COLO668 (cell line): ENCODE measurements at regions not wholly inside any gene's neighbourhood (a gene's known extent, or its start where the extent isn't known, plus 50 kb on each side); places are given as distances from the start of the nearest gene placed in this dataset.
A peak's percentile ranks its signal among the peaks of the same experiment; 100 is the strongest.

Experiments
- DNase-seq: peaks from one replicate; lab custom pipeline; 2025; ENCODE audit not compliant: unreplicated experiment; lab: John Stamatoyannopoulos, UW

DNA sequence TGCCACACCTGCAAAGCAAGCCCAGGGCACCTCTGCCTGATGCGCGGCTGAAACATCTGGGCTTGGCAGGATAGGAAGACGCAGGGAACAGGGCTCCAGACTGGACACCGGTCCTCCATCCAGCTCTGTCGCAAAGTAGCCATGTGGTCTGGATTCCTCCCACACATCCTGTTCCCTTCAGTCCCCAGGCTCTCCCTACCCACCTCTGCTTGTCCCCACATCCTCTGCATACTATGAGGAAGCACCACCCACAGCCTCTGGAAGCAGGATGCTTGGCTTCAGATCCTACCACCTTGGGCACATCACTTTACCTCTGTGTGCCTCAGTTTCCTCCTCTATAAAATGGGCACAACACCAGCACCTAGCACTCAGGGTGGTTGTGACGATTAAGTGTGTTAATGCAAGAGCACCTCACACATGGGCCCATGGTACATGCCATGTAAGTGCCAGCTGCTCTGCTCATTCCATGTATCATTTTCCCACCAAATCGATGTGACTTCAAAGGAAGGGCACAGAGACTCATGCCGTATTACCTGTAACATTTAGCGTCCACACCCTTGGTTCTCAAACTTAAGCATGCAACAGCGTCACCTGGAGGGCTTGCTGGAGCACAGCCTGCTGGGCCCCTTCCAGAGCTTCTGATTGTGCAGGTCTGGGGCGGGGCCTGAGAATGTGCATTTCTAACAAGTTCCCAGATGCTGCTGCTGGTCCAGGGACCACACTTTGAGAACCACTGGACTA is 138.6 kb upstream of the SDK2 start:
- DNase-seq, result peak; percentile 11

DNA sequence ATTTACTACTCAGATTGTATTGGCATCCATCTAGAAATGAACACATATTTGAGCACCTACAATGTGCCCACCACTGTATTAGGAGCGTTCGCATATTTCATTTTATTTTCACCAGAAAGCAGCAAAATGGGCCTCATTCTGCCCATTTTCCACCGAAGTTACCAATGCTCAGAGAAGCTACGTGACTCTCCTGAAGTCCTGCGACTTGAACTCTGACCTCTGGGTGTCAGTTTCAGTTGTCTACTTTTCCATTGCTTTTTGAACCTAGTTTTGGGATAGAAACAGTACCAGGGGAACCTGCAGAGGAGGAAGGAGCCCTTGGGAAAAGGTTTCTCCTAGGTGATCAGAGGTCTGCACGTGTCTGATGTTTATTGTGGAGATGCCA is 139.1 kb upstream of the SDK2 start:
- DNase-seq, result no peak

DNA sequence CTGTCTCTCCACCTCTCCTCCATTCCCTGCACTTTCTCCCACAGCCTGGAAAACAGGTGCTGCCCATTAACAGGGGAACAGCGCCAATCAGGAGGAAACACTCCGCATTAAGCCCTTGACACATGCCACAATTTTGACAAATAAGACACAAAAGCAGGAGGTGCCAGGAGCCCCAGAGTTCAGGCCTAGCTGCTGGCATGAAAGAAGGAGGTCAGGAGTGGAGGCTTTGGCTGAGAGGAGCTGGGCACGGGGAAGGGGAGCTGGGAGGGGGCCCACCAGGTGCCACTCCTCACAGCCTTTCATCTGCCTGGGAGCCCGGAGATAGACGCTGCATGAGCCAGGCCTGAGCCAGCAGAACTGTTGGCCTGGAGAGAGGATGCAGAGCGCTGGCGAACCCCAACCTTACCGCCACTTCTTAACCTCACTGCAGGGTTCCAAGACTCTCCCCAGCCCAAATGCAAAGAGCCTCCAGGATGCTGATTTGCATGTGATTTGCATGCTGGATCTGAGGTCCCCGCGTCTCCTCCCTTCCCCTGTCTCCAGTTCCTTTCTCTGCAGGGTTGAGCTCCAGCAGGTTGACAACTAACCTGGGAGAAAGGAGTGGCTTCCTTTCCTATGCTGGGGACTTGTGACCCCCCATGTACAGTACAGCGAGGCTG is 139.8 kb upstream of the SDK2 start:
- no peak for DNase-seq

- no peak for DNase-seq
Measured at GRCh38 chr17:73785496-73785895, 141.3 kb upstream of the SDK2 start.

DNA sequence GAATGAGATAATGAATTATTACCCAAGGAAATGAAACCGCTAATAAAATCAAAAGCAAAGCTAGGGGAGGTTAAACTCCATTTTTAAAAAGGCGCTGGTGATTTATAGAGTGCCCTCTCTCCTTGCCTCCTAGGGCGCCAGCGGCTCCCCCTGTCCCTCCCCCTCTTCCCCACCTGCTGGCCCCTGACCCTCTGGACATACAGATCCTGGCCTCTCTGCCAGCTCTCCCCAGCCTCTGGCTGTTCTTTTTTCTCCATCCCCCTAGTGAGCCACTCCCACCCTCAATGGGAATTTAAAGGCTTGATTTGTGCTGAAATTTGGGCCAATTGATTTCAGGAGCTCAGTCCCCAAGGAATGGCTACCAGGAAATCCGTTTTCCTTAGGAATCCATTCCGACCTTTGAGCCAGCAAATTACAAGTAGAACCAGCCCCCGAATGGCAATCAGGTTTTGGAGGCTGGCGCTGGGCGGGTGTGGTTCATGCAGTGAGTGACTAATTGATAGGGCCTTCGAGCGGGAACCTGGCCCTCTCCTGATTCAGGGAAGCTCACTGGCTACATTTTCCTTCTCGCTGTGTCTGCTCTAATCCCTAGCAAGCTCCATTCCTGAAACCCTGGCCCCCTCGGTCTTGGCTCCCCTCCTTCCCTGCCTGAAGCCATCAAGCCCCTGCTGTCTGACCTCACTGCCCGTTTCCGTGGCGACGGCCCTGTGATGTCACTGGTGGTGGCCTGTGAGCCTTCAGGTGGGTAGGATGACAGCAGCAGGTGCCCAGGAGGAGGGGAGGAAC is 141.9 kb upstream of the SDK2 start:
- peak; percentile 57 for DNase-seq

DNA sequence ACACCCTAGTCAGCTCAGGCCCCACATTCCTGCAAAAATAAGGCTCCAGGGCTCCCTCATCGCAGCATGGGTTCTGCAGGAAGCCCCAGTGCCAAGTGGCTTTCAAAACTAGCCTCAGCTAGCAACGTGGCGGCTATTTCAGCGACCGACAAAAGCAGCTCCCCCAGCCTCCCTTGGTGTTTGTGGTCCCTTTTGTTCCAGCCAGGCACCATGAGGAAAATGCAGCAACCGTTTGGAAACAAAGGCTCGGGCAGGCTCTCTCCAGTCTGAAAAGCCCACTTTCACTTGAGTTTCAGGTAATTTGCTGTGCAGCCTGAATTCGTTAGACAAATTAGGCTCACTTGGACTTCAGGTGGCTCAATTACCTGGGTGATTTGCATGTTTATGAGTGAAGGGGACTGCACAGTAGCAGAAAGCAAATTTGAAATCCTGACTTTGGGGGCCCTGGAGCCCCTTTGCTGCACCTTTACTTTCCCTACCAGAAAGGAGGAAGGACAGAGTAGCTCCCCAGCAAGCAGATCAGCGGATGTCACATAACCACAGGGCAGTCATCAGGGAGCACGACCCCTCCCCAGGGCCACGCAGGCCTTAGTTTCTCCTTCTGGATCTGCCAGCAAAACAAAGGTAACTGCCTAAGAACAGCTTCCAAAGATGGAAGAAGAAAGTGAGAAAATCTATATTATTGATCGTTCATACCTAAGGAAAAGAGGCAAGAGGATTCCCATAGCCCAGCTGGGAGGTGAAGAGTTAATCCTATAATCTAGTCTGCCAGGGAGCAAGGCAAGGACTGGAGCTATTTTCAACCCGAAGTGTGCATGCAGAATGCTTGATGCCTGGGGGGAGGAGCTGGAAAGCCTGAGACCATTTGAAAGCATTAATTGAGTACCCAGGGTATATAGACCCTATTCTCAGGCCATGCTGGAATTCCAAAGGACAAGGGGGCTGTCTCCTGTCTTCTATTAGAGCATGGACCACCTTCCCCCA is 143.1 kb upstream of the SDK2 start:
- no peak for DNase-seq

GRCh38 chr17:73788111-73788510 is 143.9 kb upstream of the SDK2 start:
- no peak for DNase-seq

DNA sequence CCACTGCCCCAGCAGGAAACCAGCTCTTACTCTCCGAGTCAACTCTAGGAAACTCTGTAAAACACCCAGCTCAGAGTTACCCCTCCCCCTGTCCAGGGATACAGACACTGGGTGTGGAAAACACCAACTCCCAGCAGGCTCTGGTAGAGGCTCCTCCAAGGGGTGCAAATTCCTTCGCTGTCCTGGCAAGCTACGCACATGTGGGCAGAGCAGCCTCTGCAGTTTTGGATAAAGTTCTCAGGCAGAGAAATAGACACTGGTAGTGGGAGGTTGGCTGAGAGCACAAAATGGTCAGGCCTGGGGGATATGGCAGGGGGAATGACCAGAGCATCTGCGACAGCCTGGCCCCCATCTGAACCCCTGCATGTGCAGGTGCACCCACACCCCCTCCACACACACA is 146.9 kb upstream of the SDK2 start:
- DNase-seq, result no peak

GRCh38 chr17:73791631-73792030 is 147.4 kb upstream of the SDK2 start:
- no peak for DNase-seq

- DNase-seq, result no peak
Measured at GRCh38 chr17:73792994-73793393, 148.7 kb upstream of the SDK2 start.

DNA sequence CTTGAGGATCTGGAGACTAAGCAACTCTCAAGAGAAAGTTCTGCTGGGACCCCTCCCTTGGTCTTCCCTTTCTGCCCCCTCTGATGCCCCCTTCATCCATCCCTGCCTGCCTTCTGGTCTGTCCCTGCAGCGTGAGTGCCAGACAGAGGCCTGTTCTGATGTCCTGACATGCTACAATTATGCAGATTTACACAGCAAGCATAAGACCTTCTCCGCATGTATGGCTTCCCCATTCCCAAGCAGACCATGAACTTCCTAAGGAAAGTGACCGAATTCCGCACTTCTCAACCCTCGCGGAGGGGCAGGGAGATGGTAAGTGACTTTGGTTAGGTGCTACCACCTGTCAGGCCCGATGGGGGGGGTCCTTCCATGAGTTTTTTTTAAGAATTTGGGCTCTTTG is 150.1 kb upstream of the SDK2 start:
- DNase-seq, result no peak

DNA sequence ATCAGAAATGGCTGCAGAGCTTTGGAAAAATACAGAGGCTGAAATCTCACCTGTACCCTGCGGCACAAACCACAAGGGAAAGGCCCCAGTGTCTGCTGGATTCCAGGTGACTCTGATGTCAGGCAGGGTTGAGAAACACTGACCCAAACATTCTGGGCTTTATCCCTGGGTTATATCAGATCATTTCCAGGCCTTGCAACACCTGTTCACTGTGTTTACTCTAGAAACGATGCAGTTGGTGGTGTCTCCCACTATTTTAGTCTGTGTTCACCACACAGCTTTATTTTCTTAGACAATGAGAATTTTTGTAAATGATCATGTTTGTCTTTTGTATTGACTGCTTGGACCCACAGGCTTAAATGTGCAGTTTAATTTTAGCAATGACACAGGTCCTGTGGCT is 151.5 kb upstream of the SDK2 start:
- DNase-seq, result peak; percentile 61

GRCh38 chr17:73797594-73798110 is 153.4 kb upstream of the SDK2 start:
- DNase-seq, result peak; percentile 10

GRCh38 chr17:73798111-73798748 is 154.0 kb upstream of the SDK2 start:
- DNase-seq, result peak; percentile 65

DNA sequence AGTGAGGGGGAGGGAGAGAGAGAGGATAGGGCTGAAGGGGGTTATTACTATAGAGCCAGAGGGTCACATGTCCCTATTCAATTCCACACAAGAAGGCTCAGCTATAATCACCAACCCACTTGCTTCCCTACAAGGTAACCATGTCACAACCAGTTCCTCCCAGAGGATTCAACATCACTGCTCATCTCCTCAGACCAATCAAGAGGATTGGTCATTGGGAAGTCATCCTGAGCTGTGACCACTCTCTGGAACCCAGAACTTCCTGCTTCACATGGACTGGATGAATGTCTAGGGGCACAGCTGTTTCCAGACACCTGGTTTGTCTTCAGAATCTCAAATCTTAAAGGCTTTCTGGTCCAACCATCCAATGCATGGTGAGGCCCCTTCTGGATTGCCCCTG is 154.9 kb upstream of the SDK2 start:
- no peak for DNase-seq

- DNase-seq, result no peak
Measured at GRCh38 chr17:73799781-73800627, 155.8 kb upstream of the SDK2 start.

DNA sequence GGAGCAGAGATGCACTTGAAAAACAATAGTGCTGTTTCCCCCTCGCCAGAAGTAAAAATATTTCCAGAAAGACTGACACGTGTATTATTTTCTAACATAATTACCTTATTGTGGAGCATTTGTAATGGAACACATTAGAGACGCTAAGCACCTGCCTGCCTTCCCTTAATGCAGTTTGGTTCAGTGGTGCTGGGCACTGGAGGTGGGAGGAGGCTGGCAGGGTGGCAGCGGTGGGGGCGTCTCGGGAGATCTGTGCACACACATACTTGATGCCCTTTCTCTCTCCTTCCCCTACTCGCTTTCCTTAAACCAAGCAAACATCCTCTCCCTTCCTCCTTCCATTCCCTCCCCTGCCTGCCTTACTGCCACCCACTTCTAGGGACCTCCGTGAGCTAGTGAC is 156.6 kb upstream of the SDK2 start:
- DNase-seq, result no peak

DNA sequence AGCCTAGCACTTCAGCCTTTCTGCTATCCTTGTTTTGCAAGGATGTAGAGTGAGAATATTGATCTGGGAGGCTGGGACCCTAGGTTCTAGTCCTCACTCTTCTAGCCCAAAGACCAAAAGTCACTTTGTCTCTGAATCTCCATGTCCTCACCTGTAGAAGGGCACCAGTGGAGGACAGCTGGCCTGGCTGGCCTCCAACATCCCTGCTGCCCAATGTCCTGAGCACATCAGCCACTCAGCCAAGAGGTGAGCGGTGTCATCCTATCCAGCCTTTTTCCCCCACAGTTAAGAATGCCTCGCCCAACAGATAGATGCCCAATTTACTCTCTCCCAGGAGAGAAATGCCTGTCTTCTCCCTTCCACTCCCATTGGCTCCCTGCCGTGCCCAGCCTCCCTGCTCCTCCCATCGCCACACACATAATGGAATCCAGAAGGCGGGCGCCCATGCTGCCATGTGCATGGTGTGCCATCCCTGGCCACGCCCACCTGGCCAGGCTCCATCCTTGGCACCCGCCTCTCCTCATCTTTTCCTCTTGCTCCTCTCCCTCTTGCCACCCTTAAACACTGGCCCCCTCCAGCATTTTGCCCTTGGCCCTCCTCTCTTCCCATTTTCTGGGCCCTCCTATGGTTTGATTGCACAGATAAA is 157.3 kb upstream of the SDK2 start:
- no peak for DNase-seq

GRCh38 chr17:73802314-73802713 is 158.1 kb upstream of the SDK2 start:
- DNase-seq, result peak; percentile 43
